Neural progenitor cell (in vitro differentiated cells): ENCODE measurements at regions not wholly inside any gene's neighbourhood (a gene's known extent, or its start where the extent isn't known, plus 50 kb on each side); places are given as distances from the start of the nearest gene placed in this dataset.
"Not testable (repeated sequence)": the region's sequence is repeated elsewhere in the genome, so short reads cannot be mapped to it uniquely, and the experiment has no call there.

Experiments
- DNase-seq: peaks from one replicate; pipeline ENCODE4 v3.0.0-alpha.2; 2016; ENCODE audit warnings: low spot score
- H2AFZ ChIP-seq: fragments of 200-600 bp; sonication (generic); replicated peaks from 2 replicates; pipeline ENCODE4 v1.6.1; 2016; ENCODE audit warnings: antibody characterized with exemption
- H3F3A ChIP-seq: fragments of 200-600 bp; sonication (generic); 2 replicates; pipeline ENCODE4 v1.6.1; 2016; ENCODE audit warnings: antibody characterized with exemption, low read depth
- H3K27ac ChIP-seq: fragments of 200-600 bp; sonication (generic); 2 replicates; pipeline ENCODE4 v1.5.1; 2016; ENCODE audit warnings: mild to moderate bottlenecking
- H3K27me3 ChIP-seq: fragments of 200-600 bp; sonication (generic); 2 replicates; pipeline ENCODE4 v1.6.1; 2016; ENCODE audit warnings: mild to moderate bottlenecking, moderate library complexity
- H3K36me3 ChIP-seq: fragments of 200-600 bp; sonication (generic); 2 replicates; pipeline ENCODE4 v1.5.1; 2016
- H3K4me1 ChIP-seq: fragments of 200-600 bp; sonication (generic); 2 replicates; pipeline ENCODE4 v1.6.1; 2016; ENCODE audit warnings: mixed run types
- H3K4me2 ChIP-seq: fragments of 200-600 bp; sonication (generic); 2 replicates; pipeline ENCODE4 v1.6.1; 2016
- H3K4me3 ChIP-seq: fragments of 200-600 bp; sonication (generic); 2 replicates; pipeline ENCODE4 v1.5.1; 2016
- H3K79me2 ChIP-seq: fragments of 200-600 bp; sonication (generic); 2 replicates; pipeline ENCODE4 v1.6.1; 2016; ENCODE audit warnings: low read depth
- H3K9ac ChIP-seq: fragments of 200-600 bp; sonication (generic); 2 replicates; pipeline ENCODE4 v1.6.1; 2016
- H3K9me3 ChIP-seq: fragments of 200-600 bp; sonication (generic); 2 replicates; pipeline ENCODE4 v1.5.1; 2016; ENCODE audit warnings: low read depth
- H4K20me1 ChIP-seq: fragments of 200-600 bp; sonication (generic); 2 replicates; pipeline ENCODE4 v1.6.1; 2016; ENCODE audit warnings: low read depth
- H3K27ac Mint-ChIP-seq: 3 replicates; pipeline ENCODE4 v1.8.0; 2021; ENCODE audit warnings: mixed read lengths
- H3K27me3 Mint-ChIP-seq: 2 replicates; pipeline ENCODE4 v1.8.0; 2022; ENCODE audit warnings: low read depth, mild to moderate bottlenecking, inconsistent platforms, moderate library complexity, mixed read lengths; ENCODE audit not compliant: insufficient read depth
- H3K36me3 Mint-ChIP-seq: 3 replicates; pipeline ENCODE4 v1.8.0; 2021; ENCODE audit warnings: mixed read lengths
- H3K4me1 Mint-ChIP-seq: 3 replicates; pipeline ENCODE4 v1.8.0; 2021; ENCODE audit warnings: mixed read lengths
- H3K4me3 Mint-ChIP-seq: 3 replicates; pipeline ENCODE4 v1.8.0; 2021; ENCODE audit warnings: mild to moderate bottlenecking, moderate library complexity, mixed read lengths
- H3K9me3 Mint-ChIP-seq: 3 replicates; pipeline ENCODE4 v1.8.0; 2020; ENCODE audit warnings: mixed read lengths
- EZH2 ChIP-seq: fragments of 200-600 bp; sonication (generic); IDR thresholded peaks from 2 replicates; pipeline ENCODE4 v1.6.1; 2017; ENCODE audit warnings: antibody characterized with exemption, mild to moderate bottlenecking, moderate library complexity
- EZH2phosphoT487 ChIP-seq: fragments of 200-600 bp; sonication (generic); IDR thresholded peaks from 2 replicates; pipeline ENCODE4 v1.6.1; 2017; ENCODE audit warnings: antibody characterized with exemption
- TF ChIP-seq, protein P1 (sequence below): fragments of 200-600 bp; sonication (generic); IDR thresholded peaks from 2 replicates; pipeline ENCODE4 v1.5.1; 2017; ENCODE audit warnings: antibody characterized with exemption, mild to moderate bottlenecking

- Mint-ChIP-seq H3K36me3 (peaks cover 7% of the 10 kb centered on the region), H3K4me3 (no peak overlapping the region)
These were observed 90.6 kb upstream of the UMPS start for GRCh38 chr3:124639406-124640237.

GRCh38 chr3:124640635-124641306 lies 89.5 kb upstream of the UMPS start:
- Histone ChIP-seq H3K27me3 (no peaks in the 10 kb centered on the region), H3K79me2 (no peaks in the 10 kb centered on the region), H3K9me3 (no peaks in the 10 kb centered on the region), H3F3A (no peaks in the 10 kb centered on the region), H4K20me1 (no peaks in the 10 kb centered on the region), H3K9ac (no peak overlapping the region), H2AFZ (no peak overlapping the region), H3K27ac (no peak overlapping the region), H3K4me3 (no peak overlapping the region), H3K4me1 (peaks cover 3% of the 10 kb centered on the region), H3K4me2 (no peak overlapping the region), H3K36me3 (no peaks in the 10 kb centered on the region)
- Mint-ChIP-seq H3K36me3 (peaks cover 3% of the 10 kb centered on the region), H3K4me1 (no peaks in the 10 kb centered on the region), H3K9me3 (no peaks in the 10 kb centered on the region), H3K27me3 (peaks cover 5% of the 10 kb centered on the region), H3K4me3 (no peak overlapping the region), H3K27ac (no peak overlapping the region)
- no peak for DNase-seq
- TF ChIP-seq EZH2phosphoT487, result no peak

More at GRCh38 chr3:124639406-124640237, 90.6 kb upstream of the UMPS start:
- Histone ChIP-seq H3K9me3 (no peaks in the 10 kb centered on the region), H3K27ac (no peak overlapping the region), H3K4me2 (no peak overlapping the region), H3F3A (no peaks in the 10 kb centered on the region), H3K79me2 (no peaks in the 10 kb centered on the region), H4K20me1 (no peaks in the 10 kb centered on the region), H3K9ac (no peak overlapping the region), H3K4me3 (no peak overlapping the region), H3K36me3 (no peaks in the 10 kb centered on the region), H2AFZ (no peak overlapping the region), H3K27me3 (no peaks in the 10 kb centered on the region), H3K4me1 (peaks cover 3% of the 10 kb centered on the region)
- Mint-ChIP-seq H3K27me3 (peaks cover 2% of the 10 kb centered on the region), H3K4me1 (no peaks in the 10 kb centered on the region), H3K9me3 (no peaks in the 10 kb centered on the region), H3K27ac (no peak overlapping the region)
- no peak for DNase-seq
- TF ChIP-seq EZH2phosphoT487, result no peak
- no peak for TF ChIP-seq EZH2

DNA sequence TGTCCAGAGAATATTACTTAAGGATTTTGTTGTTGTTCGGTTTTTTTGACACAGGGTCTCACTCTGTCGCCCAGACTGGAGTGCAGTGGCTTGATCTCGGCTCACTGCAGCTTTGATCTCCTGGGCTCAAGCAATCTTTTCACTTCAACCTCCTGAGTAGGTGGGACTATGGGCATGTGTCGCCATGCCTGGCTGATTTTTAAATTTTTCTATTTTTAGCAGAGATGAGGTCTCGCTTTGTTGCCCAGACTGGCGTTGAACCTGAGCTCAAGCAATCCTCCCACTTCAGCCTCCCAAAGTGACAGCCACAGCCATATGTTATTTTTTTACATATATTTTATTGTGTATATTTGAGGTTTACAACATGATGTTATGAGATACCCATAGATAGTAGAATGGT lies 86.8 kb upstream of the UMPS start:
- no peak for DNase-seq
- Histone ChIP-seq H3K4me1 (peaks cover 4% of the 10 kb centered on the region), H3F3A (no peaks in the 10 kb centered on the region), H3K9ac (no peak overlapping the region), H3K4me3 (no peak overlapping the region), H3K79me2 (no peaks in the 10 kb centered on the region), H3K27ac (no peak overlapping the region), H3K9me3 (no peaks in the 10 kb centered on the region), H2AFZ (no peak overlapping the region), H3K36me3 (no peaks in the 10 kb centered on the region), H4K20me1 (no peaks in the 10 kb centered on the region), H3K27me3 (no peaks in the 10 kb centered on the region), H3K4me2 (no peak overlapping the region)
- Mint-ChIP-seq H3K36me3 (peaks cover 9% of the 10 kb centered on the region), H3K27ac (no peak overlapping the region), H3K4me1 (peaks cover 4% of the 10 kb centered on the region), H3K4me3 (no peak overlapping the region), H3K9me3 (no peaks in the 10 kb centered on the region), H3K27me3 (peaks cover 5% of the 10 kb centered on the region)
- TF ChIP-seq, protein P1, sequence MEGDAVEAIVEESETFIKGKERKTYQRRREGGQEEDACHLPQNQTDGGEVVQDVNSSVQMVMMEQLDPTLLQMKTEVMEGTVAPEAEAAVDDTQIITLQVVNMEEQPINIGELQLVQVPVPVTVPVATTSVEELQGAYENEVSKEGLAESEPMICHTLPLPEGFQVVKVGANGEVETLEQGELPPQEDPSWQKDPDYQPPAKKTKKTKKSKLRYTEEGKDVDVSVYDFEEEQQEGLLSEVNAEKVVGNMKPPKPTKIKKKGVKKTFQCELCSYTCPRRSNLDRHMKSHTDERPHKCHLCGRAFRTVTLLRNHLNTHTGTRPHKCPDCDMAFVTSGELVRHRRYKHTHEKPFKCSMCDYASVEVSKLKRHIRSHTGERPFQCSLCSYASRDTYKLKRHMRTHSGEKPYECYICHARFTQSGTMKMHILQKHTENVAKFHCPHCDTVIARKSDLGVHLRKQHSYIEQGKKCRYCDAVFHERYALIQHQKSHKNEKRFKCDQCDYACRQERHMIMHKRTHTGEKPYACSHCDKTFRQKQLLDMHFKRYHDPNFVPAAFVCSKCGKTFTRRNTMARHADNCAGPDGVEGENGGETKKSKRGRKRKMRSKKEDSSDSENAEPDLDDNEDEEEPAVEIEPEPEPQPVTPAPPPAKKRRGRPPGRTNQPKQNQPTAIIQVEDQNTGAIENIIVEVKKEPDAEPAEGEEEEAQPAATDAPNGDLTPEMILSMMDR, result no peak
- TF ChIP-seq EZH2phosphoT487, result no peak
- TF ChIP-seq EZH2, result no peak

GRCh38 chr3:124646186-124646585 lies 84.1 kb upstream of the UMPS start:
- not testable (repeated sequence) for H3K79me2 ChIP-seq, H4K20me1 ChIP-seq, H3K27me3 ChIP-seq, H3K9me3 ChIP-seq, H2AFZ ChIP-seq, H3K4me2 ChIP-seq, H3K9me3 Mint-ChIP-seq, H3K4me3 Mint-ChIP-seq, H3K27ac ChIP-seq, H3K9ac ChIP-seq, H3K4me3 ChIP-seq, H3K27me3 Mint-ChIP-seq, H3K27ac Mint-ChIP-seq, H3K36me3 ChIP-seq, DNase-seq
- H3F3A ChIP-seq, result peaks cover 11% of the 10 kb centered on the region
- H3K36me3 Mint-ChIP-seq, result peaks cover 11% of the 10 kb centered on the region
- peaks cover 20% of the 10 kb centered on the region for H3K4me1 Mint-ChIP-seq
- peaks cover 17% of the 10 kb centered on the region for H3K4me1 ChIP-seq
